DMS79 (cell line): ENCODE measurements at regions not wholly inside any gene's neighbourhood (a gene's known extent, or its start where the extent isn't known, plus 50 kb on each side); places are given as distances from the start of the nearest gene placed in this dataset.
"Not testable (repeated sequence)": the region's sequence is repeated elsewhere in the genome, so short reads cannot be mapped to it uniquely, and the experiment has no call there.

Experiments used
- DNase-seq: peaks from one replicate; lab custom pipeline; 2025; lab: John Stamatoyannopoulos, UW

GRCh38 chr9:90060256-90060655 lies 455.4 kb downstream of the GADD45G start:
- DNase-seq = no peak

DNA sequence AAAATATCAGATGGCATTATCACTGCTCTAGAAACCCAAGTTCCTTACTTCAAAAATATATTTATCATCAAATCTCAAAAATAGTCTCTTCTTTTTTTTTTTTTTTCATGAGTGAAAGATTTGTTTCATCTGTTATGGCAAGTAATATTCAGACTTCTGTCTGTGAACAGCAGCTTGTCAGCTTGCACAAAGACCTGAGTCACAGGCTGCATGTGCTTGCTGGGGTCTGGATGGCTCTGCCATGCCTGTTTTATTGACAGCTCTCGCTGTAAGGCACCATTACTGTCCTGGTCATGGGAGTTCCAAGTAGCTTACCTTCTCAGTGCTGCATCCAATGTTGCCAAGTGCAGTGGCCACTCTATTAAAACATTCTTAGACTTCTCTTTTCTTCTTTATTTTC lies 456.4 kb downstream of the GADD45G start:
- no peak for DNase-seq

DNA sequence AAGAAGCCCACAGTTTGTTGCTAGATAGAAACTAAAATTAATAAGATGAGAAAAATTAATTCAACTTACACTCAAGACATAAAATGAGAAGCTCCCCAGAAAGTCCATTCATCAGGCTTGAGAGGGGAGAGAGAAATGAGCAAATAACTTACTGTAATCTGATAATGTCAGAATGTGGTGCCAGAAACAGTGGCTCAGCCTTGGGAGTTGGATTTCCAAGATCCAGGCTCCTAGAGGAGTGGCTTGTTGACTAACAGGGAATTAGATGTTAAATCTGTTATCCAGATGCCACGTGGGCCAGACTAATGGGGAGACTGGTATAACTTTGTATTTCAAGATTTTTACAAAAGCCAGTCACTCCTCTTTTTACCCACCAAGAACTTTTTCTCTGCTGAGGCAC lies 458.2 kb downstream of the GADD45G start:
- DNase-seq = no peak

DNA sequence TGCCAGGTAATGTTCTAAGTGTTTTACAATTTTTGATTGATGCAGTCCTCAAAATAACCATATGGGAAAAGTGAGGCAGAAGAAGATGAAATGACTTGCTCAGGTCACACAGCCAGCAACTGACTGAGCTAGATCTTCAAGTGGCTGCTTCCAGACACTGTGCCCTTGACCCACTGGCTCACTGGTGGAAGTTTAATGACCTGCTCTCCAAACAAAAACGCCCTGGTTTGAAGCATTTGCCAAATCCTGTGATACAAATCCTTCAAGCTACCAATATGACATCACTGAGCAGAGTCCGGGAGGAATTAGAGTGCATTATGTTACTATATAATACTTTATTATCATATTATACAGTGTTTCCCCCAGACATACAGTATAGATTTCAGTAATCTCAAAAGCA lies 459.4 kb downstream of the GADD45G start:
- DNase-seq = no peak

- DNase-seq = peak; percentile 19
These were observed 460.2 kb downstream of the GADD45G start for GRCh38 chr9:90064971-90065370.

GRCh38 chr9:90065851-90066250 lies 461.0 kb downstream of the GADD45G start:
- DNase-seq = no peak

DNA sequence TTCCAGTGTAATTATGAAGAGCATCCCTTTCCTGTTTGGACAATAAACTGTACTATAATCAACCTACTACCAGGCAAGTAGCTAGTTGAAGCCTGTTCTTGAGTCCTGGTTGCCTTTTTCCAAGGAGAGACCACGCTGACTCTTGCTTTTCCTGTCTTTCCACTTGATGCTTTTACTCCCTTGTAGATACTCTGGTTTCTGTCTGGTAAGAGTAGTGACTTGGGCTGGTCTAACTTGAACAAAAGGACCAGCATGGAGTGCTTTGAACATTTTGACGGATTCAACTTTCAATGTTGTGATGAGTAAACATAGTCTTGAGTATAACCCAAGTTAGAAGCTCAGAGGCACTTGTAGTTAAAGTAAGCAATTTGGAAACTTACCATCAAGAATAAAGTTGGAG lies 464.3 kb downstream of the GADD45G start:
- no peak for DNase-seq

GRCh38 chr9:90070056-90070455 lies 465.2 kb downstream of the GADD45G start:
- no peak for DNase-seq

DNA sequence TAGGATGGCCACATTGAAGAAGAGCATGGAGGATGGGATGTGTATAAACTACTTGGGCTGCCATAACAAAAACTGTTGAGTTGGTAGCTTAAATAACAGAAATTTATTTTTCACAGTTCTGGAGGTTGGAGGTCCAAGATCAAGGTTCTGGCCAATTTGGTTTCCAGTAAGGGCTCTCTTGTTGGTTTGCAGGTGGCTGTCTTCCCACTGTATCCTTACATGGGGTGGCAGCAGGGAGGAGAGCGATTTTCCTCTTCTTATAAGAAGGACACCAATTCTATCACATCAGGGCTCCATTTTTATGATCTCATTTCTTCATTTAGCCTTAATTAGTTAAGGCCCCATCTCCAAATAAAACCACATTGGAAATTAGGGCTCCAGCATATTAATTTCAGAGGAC lies 465.7 kb downstream of the GADD45G start:
- DNase-seq = no peak

DNA sequence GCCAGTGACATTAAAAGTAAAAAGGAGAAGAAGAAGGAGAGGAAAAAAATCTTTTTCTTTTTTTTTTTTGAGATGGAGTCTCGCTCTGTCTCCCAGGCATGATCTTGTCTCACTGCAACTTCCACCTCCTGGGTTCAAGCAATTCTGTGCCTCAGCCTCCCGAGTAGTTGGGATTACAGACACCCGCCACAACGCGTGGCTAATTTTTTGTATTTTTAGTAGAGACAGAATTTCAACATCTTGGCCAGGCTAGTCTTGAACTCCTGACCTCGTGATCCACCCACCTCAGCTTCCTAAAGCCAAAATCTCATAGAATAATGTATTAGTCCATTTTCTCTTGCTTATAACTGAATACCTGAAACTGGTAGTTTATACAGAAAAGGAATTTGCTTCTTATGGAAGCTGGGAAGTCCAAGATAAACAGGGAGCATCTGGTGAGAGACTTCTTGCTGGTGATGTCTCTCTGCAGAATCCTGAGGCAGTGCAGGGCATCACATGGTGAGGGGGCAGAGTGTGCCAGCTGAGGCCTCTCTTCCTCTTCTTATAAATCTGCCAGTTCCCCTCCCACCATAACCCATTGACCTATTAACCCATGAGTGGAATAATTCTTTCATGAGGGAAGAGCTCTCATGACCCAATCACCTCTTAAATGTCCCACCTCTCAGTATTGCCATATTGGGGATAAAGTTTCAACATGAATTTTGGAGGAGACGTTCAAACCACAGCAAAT lies 466.3 kb downstream of the GADD45G start:
- DNase-seq = no peak

DNA sequence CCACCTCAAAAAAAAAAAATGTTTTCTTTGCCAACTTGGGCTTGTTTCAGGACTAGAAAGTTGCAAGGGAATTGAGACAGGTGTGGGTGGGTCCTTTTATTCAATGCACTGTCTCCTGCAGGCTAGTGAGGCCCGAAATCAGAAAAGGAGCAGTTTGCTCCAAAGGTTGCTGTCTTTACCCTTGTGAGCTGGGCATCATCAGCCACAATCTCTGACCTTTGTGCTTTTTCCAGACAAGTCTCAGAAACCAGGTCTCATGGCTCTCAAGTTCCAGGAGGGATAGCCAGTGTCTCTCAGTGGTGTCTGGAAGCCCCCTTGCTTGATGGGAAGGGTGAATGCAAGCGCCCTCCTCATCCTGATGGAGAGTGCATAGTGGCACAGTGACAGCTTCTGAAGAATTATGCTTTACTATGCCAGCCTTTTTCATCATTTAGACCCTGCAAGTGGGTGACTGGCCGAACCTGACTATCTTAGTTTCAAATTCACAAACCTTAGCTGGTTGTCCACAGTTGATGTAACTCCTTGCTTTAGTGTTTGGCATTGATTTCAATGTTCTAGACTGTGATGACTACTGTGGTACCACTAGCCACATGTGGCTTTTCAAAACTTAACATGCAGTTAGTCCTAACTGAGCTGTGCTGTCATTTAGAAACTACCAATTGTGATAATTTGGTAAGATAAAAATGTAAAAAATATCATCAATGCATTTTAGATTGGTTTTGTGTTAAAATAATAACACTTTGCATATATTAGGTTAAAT lies 468.6 kb downstream of the GADD45G start:
- DNase-seq = no peak

DNA sequence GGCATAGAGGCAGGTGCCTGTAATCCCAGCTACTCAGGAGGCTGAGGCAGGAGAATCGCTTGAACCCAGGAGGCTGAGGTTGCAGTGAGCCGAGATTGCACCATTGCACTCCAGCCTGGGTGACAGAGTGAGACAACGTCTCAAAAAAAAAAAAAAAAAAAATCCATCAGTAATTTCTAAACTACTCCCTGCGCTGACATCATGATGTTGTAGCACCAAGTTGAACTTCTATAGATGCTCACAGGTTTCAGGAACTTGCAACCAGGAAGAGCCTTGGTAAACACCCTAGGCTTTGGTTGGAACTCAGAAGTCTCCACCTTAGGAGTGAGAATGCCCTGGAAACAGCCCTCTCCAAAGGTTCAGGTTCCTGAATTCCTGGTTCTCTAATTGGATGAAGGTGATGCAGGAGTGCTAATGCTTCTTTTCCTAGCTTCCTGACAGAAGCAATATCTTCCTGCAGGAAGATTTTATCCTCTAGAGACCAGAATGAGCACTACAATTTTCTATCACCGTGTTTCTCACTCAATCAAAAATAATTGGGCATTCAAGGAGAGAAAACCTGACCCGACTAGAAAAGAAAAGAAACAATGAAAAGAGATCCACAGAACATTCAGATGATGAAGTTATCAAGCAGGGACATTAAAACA lies 469.6 kb downstream of the GADD45G start:
- no peak for DNase-seq

DNA sequence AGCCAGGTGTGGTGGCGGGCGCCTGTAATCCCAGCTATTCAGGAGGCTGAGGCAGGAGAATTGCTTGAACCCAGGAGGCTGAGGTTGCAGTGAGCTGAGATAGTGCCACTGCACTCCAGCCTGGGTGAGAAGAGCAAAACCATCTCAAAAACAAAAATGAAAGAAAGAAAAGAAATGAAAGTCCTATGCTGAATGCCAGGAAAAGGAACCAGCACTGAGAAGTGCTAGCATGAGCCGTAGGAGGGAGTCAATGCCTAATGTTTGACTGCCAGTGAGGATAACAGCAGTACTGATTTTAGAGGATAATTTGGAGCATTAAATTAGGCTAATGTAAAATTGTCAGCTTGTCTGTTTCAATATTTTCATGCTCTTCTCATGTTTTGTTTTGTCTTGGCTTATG lies 472.8 kb downstream of the GADD45G start:
- DNase-seq = not testable (repeated sequence)

DNA sequence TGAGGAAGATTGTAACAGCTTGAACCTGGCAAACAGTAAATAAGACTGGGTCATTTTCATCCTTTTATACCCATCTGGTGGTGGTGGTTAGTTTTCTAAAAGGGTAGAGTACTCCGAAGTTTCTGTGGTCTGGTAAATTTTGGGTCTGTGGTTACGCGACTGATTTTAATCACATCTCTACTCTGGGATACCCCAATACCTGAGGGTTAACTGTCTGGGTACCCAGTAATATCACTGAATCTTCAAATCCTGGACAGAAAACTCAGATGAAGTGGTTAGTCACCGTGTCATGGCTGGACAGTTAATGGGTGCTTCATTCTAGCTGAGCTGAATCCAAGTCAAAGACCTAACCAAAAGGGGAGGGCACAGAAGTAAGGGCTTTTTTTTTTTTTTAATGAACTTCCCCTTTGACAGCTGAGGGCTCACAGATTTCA lies 474.2 kb downstream of the GADD45G start:
- DNase-seq = no peak

GRCh38 chr9:90085633-90086032 lies 480.8 kb downstream of the GADD45G start:
- no peak for DNase-seq

GRCh38 chr9:90086101-90086511 lies 481.3 kb downstream of the GADD45G start:
- DNase-seq = no peak

DNA sequence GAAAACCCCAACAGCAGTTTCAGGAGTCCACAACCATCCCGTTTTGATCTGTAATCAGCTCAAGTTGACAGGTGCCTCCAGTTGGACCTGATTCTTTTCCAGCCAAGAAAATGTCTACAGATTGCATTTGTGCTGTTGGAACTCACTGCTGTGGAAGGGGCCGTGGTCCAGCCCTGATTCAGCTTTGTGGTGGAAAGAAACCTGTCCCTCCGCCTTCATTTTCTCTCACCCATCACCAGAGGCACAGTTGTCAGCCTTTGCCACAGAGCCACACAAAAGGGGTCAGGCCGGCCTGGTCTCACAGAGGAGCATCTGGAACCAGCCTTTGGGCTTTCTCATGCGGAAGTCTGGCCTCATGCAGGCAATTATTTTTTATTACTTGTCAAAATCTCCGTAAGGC lies 483.6 kb downstream of the GADD45G start:
- no peak for DNase-seq

GRCh38 chr9:90088856-90089255 lies 484.0 kb downstream of the GADD45G start:
- DNase-seq = no peak

DNA sequence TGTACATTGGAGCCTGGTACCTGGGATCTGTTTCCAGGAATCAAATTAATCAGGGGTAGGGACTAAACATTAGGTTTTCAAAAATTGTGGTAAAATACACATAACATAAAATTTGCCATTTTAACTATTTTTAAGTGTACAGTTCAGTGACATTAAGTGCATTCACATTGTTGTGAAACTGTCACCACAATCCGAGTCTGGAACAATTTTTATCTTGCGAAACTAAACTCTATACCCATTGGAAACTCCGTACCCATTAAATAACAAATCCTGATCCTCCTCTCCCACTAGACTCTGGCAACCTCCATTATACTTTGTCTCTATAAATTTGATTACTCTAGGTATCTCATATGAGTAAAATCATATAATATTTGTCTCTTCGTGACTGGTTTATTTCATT lies 486.2 kb downstream of the GADD45G start:
- no peak for DNase-seq

GRCh38 chr9:90092508-90092907 lies 487.7 kb downstream of the GADD45G start:
- no peak for DNase-seq

DNA sequence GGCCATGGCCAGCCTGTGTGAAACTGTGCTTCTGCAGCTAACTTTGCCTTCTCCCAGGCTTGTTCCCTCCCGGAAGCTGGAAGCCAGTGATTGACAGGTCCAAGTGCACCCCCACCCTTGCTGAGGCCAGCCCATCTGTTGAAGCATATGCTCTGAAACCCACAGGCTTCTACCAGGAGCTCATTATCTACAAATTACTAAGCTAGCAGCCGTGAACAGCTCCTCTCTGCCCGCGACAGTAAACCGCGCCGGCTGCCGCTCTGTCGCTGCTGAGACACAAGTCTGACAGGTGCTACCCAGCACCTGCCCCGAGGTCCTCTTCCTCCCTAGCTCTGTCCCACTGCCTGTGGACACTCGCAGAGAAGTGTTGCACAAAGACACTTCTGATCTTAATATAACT lies 490.9 kb downstream of the GADD45G start:
- DNase-seq = peak; percentile 25

GRCh38 chr9:90097237-90097636 lies 492.4 kb downstream of the GADD45G start:
- DNase-seq = no peak

- DNase-seq = no peak
These were observed 493.6 kb downstream of the GADD45G start for GRCh38 chr9:90098408-90098807.
